A673 (cell line): ENCODE measurements at regions not wholly inside any gene's neighbourhood (a gene's known extent, or its start where the extent isn't known, plus 50 kb on each side); places are given as distances from the start of the nearest gene placed in this dataset.

Experiments used
- BruUV-seq: library from RNA; stranded (reverse); fragments of 400-500 nt; replicated peaks from 2 replicates; lab custom pipeline; 2021; lab: Mats Ljungman, UMichigan
- CTCF ChIA-PET: fragments of 300-600 bp; sonication (Branson Sonifier 250); formaldehyde crosslinking; loops from one replicate; lab custom pipeline; 2022; ENCODE audit warnings: antibody characterized with exemption; lab: Charles Lee
- POLR2A ChIA-PET: fragments of 300-600 bp; sonication (Branson Sonifier 250); formaldehyde crosslinking; loops from one replicate; lab custom pipeline; 2022; ENCODE audit warnings: antibody characterized with exemption; ENCODE audit not compliant: low non-redundant PET; lab: Charles Lee
- DNase-seq: peaks from one replicate; pipeline ENCODE4 v3.0.0-alpha.2; 2015; ENCODE audit warnings: low spot score
- H3K27ac ChIP-seq: fragments of 200-600 bp; sonication (generic); 2 replicates; pipeline ENCODE4 v1.5.1; 2016; ENCODE audit warnings: mixed run types, low read depth, mild to moderate bottlenecking, mixed read lengths, antibody characterized with exemption, low read length; ENCODE audit not compliant: poor library complexity, severe bottlenecking
- H3K27me3 ChIP-seq: fragments of 200-600 bp; sonication (generic); replicated peaks from 2 replicates; pipeline ENCODE4 v1.6.1; 2017; ENCODE audit warnings: mixed run types, low read depth, mild to moderate bottlenecking, mixed read lengths, antibody characterized with exemption, low read length; ENCODE audit not compliant: insufficient read depth, poor library complexity
- H3K36me3 ChIP-seq: fragments of 200-600 bp; sonication (generic); 2 replicates; pipeline ENCODE4 v1.6.1; 2016; ENCODE audit warnings: mixed run types, mild to moderate bottlenecking, mixed read lengths, antibody characterized with exemption, low read length; ENCODE audit not compliant: insufficient read depth, poor library complexity, severe bottlenecking
- H3K4me1 ChIP-seq: fragments of 200-600 bp; sonication (generic); 2 replicates; pipeline ENCODE4 v1.6.1; 2017; ENCODE audit warnings: mixed run types, mild to moderate bottlenecking, mixed read lengths, antibody characterized with exemption, low read length; ENCODE audit not compliant: insufficient read depth, poor library complexity, severe bottlenecking
- H3K4me3 ChIP-seq: fragments of 200-600 bp; sonication (generic); 2 replicates; pipeline ENCODE4 v1.5.1; 2016; ENCODE audit warnings: low read depth, mixed run types, mild to moderate bottlenecking, mixed read lengths, low read length; ENCODE audit not compliant: poor library complexity, severe bottlenecking
- H3K9me3 ChIP-seq: fragments of 200-600 bp; sonication (generic); 2 replicates; pipeline ENCODE4 v1.6.1; 2016; ENCODE audit warnings: mixed run types, low read depth, mild to moderate bottlenecking, mixed read lengths, antibody characterized with exemption, low read length; ENCODE audit not compliant: poor library complexity, severe bottlenecking
- CTCF ChIP-seq: fragments of 300-800, 200-600 bp; sonication (generic); conservative IDR thresholded peaks from 2 replicates; pipeline ENCODE4 v1.5.1; 2017; ENCODE audit warnings: low read depth, mild to moderate bottlenecking, antibody characterized with exemption, low read length, moderate library complexity, mixed read lengths
- EZH2 ChIP-seq: fragments of 200-600 bp; sonication (generic); IDR thresholded peaks from 2 replicates; pipeline ENCODE4 v1.6.1; 2017; ENCODE audit warnings: borderline replicate concordance, low read depth, mild to moderate bottlenecking, mixed read lengths, antibody characterized with exemption, low read length; ENCODE audit not compliant: poor library complexity, severe bottlenecking
- intact Hi-C: fragments of 100-400 bp; cut with micrococcal nuclease; formaldehyde crosslinking; loops from one replicate; pipeline ENCODE4 v1.10.0; 2022; ENCODE audit not compliant: unreplicated experiment

- Histone ChIP-seq H3K27ac (no peak overlapping the region), H3K4me1 (no peaks in the 10 kb centered on the region), H3K4me3 (no peak overlapping the region), H3K36me3 (no peaks in the 10 kb centered on the region), H3K27me3 (no peaks in the 10 kb centered on the region), H3K9me3 (no peaks in the 10 kb centered on the region)
- no peak for DNase-seq
- TF ChIP-seq EZH2 (no peak), CTCF (no peak)
- POLR2A ChIA-PET, result no interaction called here
- intact Hi-C loops, result no loop called here
- CTCF ChIA-PET, result no interaction called here
- no TSS peak for BruUV-seq
Observed at GRCh38 chr14:82003426-82003825, 469.8 kb upstream of the SEL1L start.

GRCh38 chr14:82009076-82009475 lies 475.4 kb upstream of the SEL1L start:
- Histone ChIP-seq H3K4me3 (no peak overlapping the region), H3K27me3 (no peaks in the 10 kb centered on the region), H3K4me1 (no peaks in the 10 kb centered on the region), H3K36me3 (no peaks in the 10 kb centered on the region), H3K27ac (no peak overlapping the region), H3K9me3 (peaks cover 3% of the 10 kb centered on the region)
- intact Hi-C loops, result no loop called here
- BruUV-seq, result no TSS peak
- ChIA-PET POLR2A (no interaction called here), CTCF (no interaction called here)
- peak; percentile 57 for TF ChIP-seq CTCF
- no peak for TF ChIP-seq EZH2
- DNase-seq, result peak; percentile 38

GRCh38 chr14:82009993-82010392 lies 476.3 kb upstream of the SEL1L start:
- Histone ChIP-seq H3K36me3 (no peaks in the 10 kb centered on the region), H3K9me3 (peaks cover 3% of the 10 kb centered on the region), H3K27me3 (no peaks in the 10 kb centered on the region), H3K4me1 (no peaks in the 10 kb centered on the region), H3K4me3 (no peak overlapping the region), H3K27ac (no peak overlapping the region)
- intact Hi-C loops, result no loop called here
- ChIA-PET CTCF (no interaction called here), POLR2A (no interaction called here)
- no TSS peak for BruUV-seq
- no peak for DNase-seq
- TF ChIP-seq EZH2, result no peak
- TF ChIP-seq CTCF, result no peak
